ENCODE measurements at regions not wholly inside any gene's neighbourhood (a gene's known extent, or its start where the extent isn't known, plus 50 kb on each side); places are given as distances from the start of the nearest gene placed in this dataset.
A peak's percentile ranks its signal among the peaks of the same experiment; 100 is the strongest.

- DNase-seq: no peak
- Histone ChIP-seq H3K27ac (no peak overlapping the region), H3K9me3 (replicated peaks in 1 of 3) (no peaks in the 10 kb centered on the region), H3K4me1 (replicated peaks in 1 of 2) (no peaks in the 10 kb centered on the region), H3K36me3 (replicated peaks in 1 of 2) (no peaks in the 10 kb centered on the region), H3K4me3 (no peak overlapping the region), H3K27me3 (no peaks in the 10 kb centered on the region)
- intact Hi-C loops (cut with DNase I): no loop called here
- 70 to 88% (median 84%) methylated on average over 3 of the region's 3 CpGs for WGBS, 4 donors
- TF ChIP-seq CTCF (IDR thresholded peaks at IDR 0.05) (no peak), POLR2A (IDR thresholded peaks at IDR 0.05) (no peak)
These were observed 244.9 kb downstream of the NAP1L3 start for GRCh38 chrX:93428497-93428896.

- Histone ChIP-seq H3K36me3 (replicated peaks in 1 of 2) (no peaks in the 10 kb centered on the region), H3K9me3 (replicated peaks in 1 of 3) (no peaks in the 10 kb centered on the region), H3K27me3 (peaks cover 2% of the 10 kb centered on the region), H3K4me1 (replicated peaks in 1 of 2) (no peaks in the 10 kb centered on the region), H3K27ac (no peak overlapping the region), H3K4me3 (no peak overlapping the region)
- peak in 4 of 7 donors; percentile 14 to 40 (median 20) for DNase-seq
- intact Hi-C loops (cut with DNase I): no loop called here
- WGBS, 4 donors: 7 to 14% (median 10%) methylated on average over 6 of the region's 6 CpGs
- TF ChIP-seq CTCF (IDR thresholded peaks at IDR 0.05): peak; percentile 37 to 72 (median 46)
- no peak for TF ChIP-seq POLR2A (IDR thresholded peaks at IDR 0.05)
These were observed 250.7 kb downstream of the NAP1L3 start for GRCh38 chrX:93422693-93423092.

- 47 to 64% (median 53%) methylated on average over 7 of the region's 7 CpGs for WGBS, 4 donors
- Histone ChIP-seq H3K36me3 (replicated peaks in 1 of 2) (no peaks in the 10 kb centered on the region), H3K4me3 (no peak overlapping the region), H3K27ac (no peak overlapping the region), H3K9me3 (replicated peaks in 1 of 3) (no peaks in the 10 kb centered on the region), H3K4me1 (replicated peaks in 1 of 2) (no peaks in the 10 kb centered on the region), H3K27me3 (peaks cover 2% of the 10 kb centered on the region)
- TF ChIP-seq POLR2A (IDR thresholded peaks at IDR 0.05): no peak
- no peak for TF ChIP-seq CTCF (IDR thresholded peaks at IDR 0.05)
- DNase-seq: no peak
- intact Hi-C loops (cut with DNase I): no loop called here
These were observed 252.8 kb downstream of the NAP1L3 start for GRCh38 chrX:93420525-93421082.

- H3K27me3 ChIP-seq: peaks cover 2% of the 10 kb centered on the region
- no peak for DNase-seq
- intact Hi-C loops (cut with DNase I): no loop called here
- H3K9me3 ChIP-seq (replicated peaks in 1 of 3): no peaks in the 10 kb centered on the region
- no peak for TF ChIP-seq CTCF (IDR thresholded peaks at IDR 0.05)
- no peak for TF ChIP-seq POLR2A (IDR thresholded peaks at IDR 0.05)
- no peak overlapping the region for H3K27ac ChIP-seq
- H3K4me1 ChIP-seq (replicated peaks in 1 of 2): no peaks in the 10 kb centered on the region
- 34 to 62% (median 42%) methylated on average over 2 of the region's 2 CpGs for WGBS, 4 donors
- no peaks in the 10 kb centered on the region for H3K36me3 ChIP-seq (replicated peaks in 1 of 2)
- no peak overlapping the region for H3K4me3 ChIP-seq
These were observed 253.3 kb downstream of the NAP1L3 start for GRCh38 chrX:93420090-93420489.

All from adrenal gland (tissue), 9 donors.